GM12872 (cell line): ENCODE measurements at regions not wholly inside any gene's neighbourhood (a gene's known extent, or its start where the extent isn't known, plus 50 kb on each side); places are given as distances from the start of the nearest gene placed in this dataset.

Experiments used
- CTCF ChIP-seq: IDR thresholded peaks from 3 replicates; pipeline ENCODE4 v1.5.1; 2011; ENCODE audit warnings: low read depth, mild to moderate bottlenecking, low read length, moderate library complexity; ENCODE audit not compliant: insufficient read depth

DNA sequence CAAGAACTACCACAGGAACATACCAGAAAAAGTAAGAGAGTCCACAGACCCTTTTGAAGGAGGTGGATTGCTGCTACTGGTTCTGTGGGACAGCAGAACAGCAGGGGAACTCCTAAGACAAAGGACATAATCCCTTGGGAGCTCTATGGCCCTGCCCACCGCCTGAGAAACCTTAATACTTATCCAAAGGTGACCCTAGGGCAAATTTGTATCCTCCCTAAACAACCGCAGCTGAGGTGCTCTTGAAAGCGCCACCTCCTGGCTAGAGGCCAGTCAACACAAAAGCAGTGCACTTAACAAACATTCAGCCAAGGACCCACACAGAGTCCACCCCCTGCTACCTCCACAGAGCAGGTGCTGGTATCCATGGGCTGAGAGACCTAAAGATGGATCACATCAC is 136.8 kb downstream of the ADAM29 start:
- TF ChIP-seq CTCF: peak; percentile 26; the same call in 1 of the 3 replicates

DNA sequence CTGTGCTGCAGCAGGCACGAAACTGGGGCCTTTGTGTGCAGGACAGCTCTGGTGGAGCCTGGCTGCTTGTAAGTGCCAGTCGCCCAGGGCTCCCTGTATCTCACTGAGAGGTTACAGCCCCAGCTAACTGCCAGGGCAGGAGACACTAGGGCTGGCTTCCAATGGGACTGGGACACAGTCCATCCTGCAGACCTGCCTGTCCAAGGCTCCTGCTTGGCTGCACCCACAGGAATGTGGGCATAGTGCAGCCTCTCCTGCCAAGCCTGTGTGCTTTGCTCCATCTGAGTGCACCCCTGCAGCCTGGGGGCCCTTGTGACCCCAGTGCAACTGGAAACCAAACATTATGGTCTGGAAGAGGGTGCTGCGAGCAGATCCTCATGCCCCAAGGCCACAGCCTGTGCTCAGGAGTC is 144.0 kb downstream of the ADAM29 start:
- no peak for TF ChIP-seq CTCF

- TF ChIP-seq CTCF: no peak
These were observed 147.1 kb downstream of the ADAM29 start for GRCh38 chr4:175065228-175065627.

GRCh38 chr4:175066923-175067627 is 148.9 kb downstream of the ADAM29 start:
- no peak for TF ChIP-seq CTCF

DNA sequence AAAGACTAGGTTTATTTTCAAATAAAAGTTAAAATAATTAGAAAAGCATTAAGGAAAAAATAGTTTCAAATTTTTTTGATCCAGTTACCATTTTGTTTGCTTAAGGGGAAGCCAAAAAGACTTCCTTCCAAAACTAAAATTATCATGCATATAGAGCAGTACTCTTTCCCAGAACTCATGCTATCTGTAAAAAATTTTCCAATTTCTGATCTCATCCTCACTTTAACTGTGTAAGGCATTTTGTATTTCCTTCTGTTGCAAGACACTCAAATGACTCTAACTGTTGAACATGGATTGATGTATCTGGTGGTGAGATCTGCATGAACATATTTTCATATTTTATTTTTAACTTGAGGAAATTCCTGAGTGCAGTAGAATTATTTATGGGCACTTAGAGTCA is 150.1 kb downstream of the ADAM29 start:
- no peak for TF ChIP-seq CTCF

- TF ChIP-seq CTCF: no peak
These were observed 152.3 kb downstream of the ADAM29 start for GRCh38 chr4:175070444-175070843.

GRCh38 chr4:175071123-175071522 is 153.0 kb downstream of the ADAM29 start:
- TF ChIP-seq CTCF: no peak

- TF ChIP-seq CTCF: no peak
These were observed 169.0 kb downstream of the ADAM29 start for GRCh38 chr4:175087145-175087544.
